Breast epithelium (tissue), 3 donors: ENCODE measurements at regions not wholly inside any gene's neighbourhood (a gene's known extent, or its start where the extent isn't known, plus 50 kb on each side); places are given as distances from the start of the nearest gene placed in this dataset.
"Not testable (repeated sequence)": the region's sequence is repeated elsewhere in the genome, so short reads cannot be mapped to it uniquely, and the experiment has no call there.

Experiments
- CTCF ChIP-seq, 3 donors: fragments of 450-650 bp; IDR thresholded peaks; one replicate each; pipeline ENCODE4 v1.5.1; 2016 to 2017; ENCODE audit warnings: antibody characterized with exemption in 3 of 3, mild to moderate bottlenecking in 3 of 3, moderate library complexity in 3 of 3
- POLR2A ChIP-seq: fragments of 450-650 bp; IDR thresholded peaks from one replicate; pipeline ENCODE4 v1.6.1; 2016; ENCODE audit warnings: antibody characterized with exemption, mild to moderate bottlenecking, moderate library complexity
- POLR2AphosphoS5 ChIP-seq, 3 donors: sonication (generic); formaldehyde crosslinking; IDR thresholded peaks; one replicate each; pipeline ENCODE4 v1.6.1; 2017; ENCODE audit warnings: antibody characterized with exemption in 3 of 3

- TF ChIP-seq CTCF (IDR thresholded peaks at IDR 0.05); POLR2A; POLR2AphosphoS5 (IDR thresholded peaks at IDR 0.05): not testable (repeated sequence)
Observed at GRCh38 chr19:31484858-31485410, 135.7 kb upstream of the TSHZ3 start.
